K562 (cell line): ENCODE measurements at regions not wholly inside any gene's neighbourhood (a gene's known extent, or its start where the extent isn't known, plus 50 kb on each side); places are given as distances from the start of the nearest gene placed in this dataset.

Source experiments
- ATAC-seq: fragments of 200-7000 bp; cut with Tn5 transposase; 3 replicates; pipeline ENCODE4 v1.9.1; 2020; ENCODE audit warnings: moderate library complexity
- BruUV-seq: library from RNA; stranded (reverse); fragments of 400-500 nt; replicated peaks from 2 replicates; lab custom pipeline; 2021; lab: Mats Ljungman, UMichigan
- CTCF ChIA-PET: fragments of 300-600 bp; formaldehyde crosslinking; extraction: SDS; loops from one replicate; lab custom pipeline; 2021; ENCODE audit warnings: low intra/inter-chr PET ratio; lab: Yijun Ruan, JAX
- POLR2A ChIA-PET: fragments of 300-600, 350-650 bp; sonication (Branson Sonifier 250); formaldehyde crosslinking; extraction: SDS; loops from one replicate; lab custom pipeline; 2021; ENCODE audit warnings: antibody characterized with exemption, inconsistent platforms; lab: Yijun Ruan, JAX
- DNase-seq, 4 experiments: peaks; one replicate each; pipeline versions ENCODE4 v3.0.0 to v3.0.0-alpha.2; 2011 to 2018; ENCODE audit warnings: low spot score in 3 of 4, mixed read lengths in 3 of 4; ENCODE audit errors: extremely low read depth in 1 of 4
- FAIRE-seq: peaks from 2 replicates; lab custom pipeline; 2011; peaks lifted over from hg19 to GRCh38; lab: Jason Lieb, UNC
- H2AFZ ChIP-seq: 2 replicates; pipeline ENCODE4 v1.6.0; 2011; ENCODE audit warnings: low read depth, low read length, control low read depth, inconsistent platforms
- H3K27ac ChIP-seq: fragments of 200-600 bp; 3 replicates; pipeline ENCODE4 v1.8.0; 2011; ENCODE audit warnings: low read depth, mild to moderate bottlenecking, control low read depth, inconsistent platforms, low read length, moderate library complexity, mixed read lengths; ENCODE audit errors: extremely low read depth
- H3K27me3 ChIP-seq, 2 experiments: fragments of 300-600 bp in 1 of 2; 2 replicates in 1 of 2; 3 replicates in 1 of 2; pipeline versions ENCODE4 v1.6.0 to v1.8.0; 2011; ENCODE audit warnings: inconsistent platforms in 2 of 2, low read length in 2 of 2, mild to moderate bottlenecking in 1 of 2, mixed read lengths in 1 of 2, moderate library complexity in 1 of 2; ENCODE audit not compliant: control insufficient read depth in 2 of 2, insufficient read depth in 2 of 2
- H3K36me3 ChIP-seq: fragments of 300-600 bp; 3 replicates; pipeline ENCODE4 v1.8.0; 2011; ENCODE audit warnings: mild to moderate bottlenecking, low read length, inconsistent platforms; ENCODE audit not compliant: control insufficient read depth, insufficient read depth
- H3K4me1 ChIP-seq, 2 experiments: fragments of 200-600 bp in 1 of 2; replicated peaks in 1 of 2; 2 replicates in 1 of 2; 3 replicates in 1 of 2; pipeline versions ENCODE4 v1.5.1 to v1.8.0; 2011; ENCODE audit warnings: inconsistent platforms in 2 of 2, low read length in 2 of 2, mild to moderate bottlenecking in 1 of 2, mixed read lengths in 1 of 2, moderate library complexity in 1 of 2; ENCODE audit not compliant: control insufficient read depth in 2 of 2, insufficient read depth in 2 of 2
- H3K4me2 ChIP-seq: 2 replicates; pipeline ENCODE4 v1.6.1; 2011; ENCODE audit warnings: low read length, control low read depth, inconsistent platforms, mixed read lengths; ENCODE audit not compliant: insufficient read depth
- H3K4me3 ChIP-seq: fragments of 200-600 bp; sonication (generic), shearing (Covaris generic); 2 replicates; pipeline ENCODE4 v1.5.1; 2016; ENCODE audit warnings: control low read depth, inconsistent platforms
- H3K79me2 ChIP-seq: fragments of 200-600 bp; 3 replicates; pipeline ENCODE4 v1.8.0; 2011; ENCODE audit warnings: low read length, inconsistent platforms; ENCODE audit not compliant: control insufficient read depth, insufficient read depth
- H3K9ac ChIP-seq, 2 experiments: 2 replicates each; pipeline versions ENCODE4 v1.6.0 to v1.6.1; 2011; ENCODE audit warnings: low read depth in 2 of 2, low read length in 2 of 2, control low read depth in 1 of 2, inconsistent platforms in 1 of 2, mild to moderate bottlenecking in 1 of 2, mixed read lengths in 1 of 2; ENCODE audit not compliant: insufficient read depth in 1 of 2
- H3K9me1 ChIP-seq: one replicate; pipeline ENCODE4 v1.6.0; 2011; ENCODE audit warnings: inconsistent platforms, mild to moderate bottlenecking, low read length, moderate library complexity; ENCODE audit not compliant: control insufficient read depth, insufficient read depth
- H3K9me3 ChIP-seq: replicated peaks from 2 replicates; pipeline ENCODE4 v1.5.1; 2011; ENCODE audit warnings: low read depth, low read length, inconsistent platforms; ENCODE audit not compliant: control insufficient read depth, insufficient read depth
- H4K20me1 ChIP-seq: replicated peaks from 2 replicates; pipeline ENCODE4 v1.6.1; 2011; ENCODE audit warnings: low read length, inconsistent platforms, mixed read lengths; ENCODE audit not compliant: control insufficient read depth, insufficient read depth
- MAFF ChIP-seq: IDR thresholded peaks from 2 replicates; pipeline ENCODE4 v1.6.1; 2012; ENCODE audit warnings: low read length, improper control_type of control experiment
- MAFG ChIP-seq: fragments of 450-650 bp; conservative IDR thresholded peaks from 2 replicates; pipeline ENCODE4 v1.6.1; 2016; ENCODE audit warnings: missing genetic modification characterization, missing compliant biosample characterization
- RFX1 ChIP-seq: fragments of 450-650 bp; IDR thresholded peaks from 2 replicates; pipeline ENCODE4 v1.6.1; 2016; ENCODE audit warnings: mild to moderate bottlenecking, moderate library complexity
- SMAD3 ChIP-seq: fragments of 450-650 bp; formaldehyde crosslinking; conservative IDR thresholded peaks from 2 replicates; pipeline ENCODE4 v1.4.0; 2020; ENCODE audit warnings: mild to moderate bottlenecking
- YBX1 ChIP-seq: fragments of 450-650 bp; IDR thresholded peaks from 2 replicates; pipeline ENCODE4 v1.7.1; 2016; ENCODE audit warnings: mild to moderate bottlenecking
- ZNF316 ChIP-seq: fragments of 450-650 bp; IDR thresholded peaks from 2 replicates; pipeline ENCODE4 v1.6.1; 2016
- ZNF395 ChIP-seq: fragments of 200-800 bp; sonication (Bioruptor generic); IDR thresholded peaks from 2 replicates; pipeline ENCODE4 v1.6.1; 2017; ENCODE audit warnings: missing genetic modification characterization, missing compliant biosample characterization
- ZNF583 ChIP-seq: fragments of 250-450 bp; sonication (Bioruptor Pico); IDR thresholded peaks from 2 replicates; pipeline ENCODE4 v1.4.0; 2020
- ZNF586 ChIP-seq: fragments of 450-650 bp; formaldehyde crosslinking; conservative IDR thresholded peaks from 2 replicates; pipeline ENCODE4 v1.4.0; 2020; ENCODE audit warnings: mild to moderate bottlenecking, moderate library complexity
- ZNF695 ChIP-seq: fragments of 450-650 bp; formaldehyde crosslinking; IDR thresholded peaks from 2 replicates; pipeline ENCODE4 v1.4.0; 2020; ENCODE audit warnings: mild to moderate bottlenecking, moderate library complexity
- in situ Hi-C: fragments of 300-500 bp; cut with MboI; formaldehyde crosslinking; loops from 4 replicates; pipeline ENCODE4 v1.15.0; 2018; ENCODE audit warnings: inconsistent platforms, mixed read lengths
- intact Hi-C: fragments of 100-400 bp; cut with micrococcal nuclease; formaldehyde crosslinking; loops from 2 replicates; pipeline ENCODE4 v1.14.2; 2022
- TF ChIP-seq, protein P1 (sequence below): fragments of 450-650 bp; IDR thresholded peaks from 2 replicates; pipeline ENCODE4 v1.6.1; 2016; ENCODE audit warnings: mild to moderate bottlenecking, moderate library complexity

DNA sequence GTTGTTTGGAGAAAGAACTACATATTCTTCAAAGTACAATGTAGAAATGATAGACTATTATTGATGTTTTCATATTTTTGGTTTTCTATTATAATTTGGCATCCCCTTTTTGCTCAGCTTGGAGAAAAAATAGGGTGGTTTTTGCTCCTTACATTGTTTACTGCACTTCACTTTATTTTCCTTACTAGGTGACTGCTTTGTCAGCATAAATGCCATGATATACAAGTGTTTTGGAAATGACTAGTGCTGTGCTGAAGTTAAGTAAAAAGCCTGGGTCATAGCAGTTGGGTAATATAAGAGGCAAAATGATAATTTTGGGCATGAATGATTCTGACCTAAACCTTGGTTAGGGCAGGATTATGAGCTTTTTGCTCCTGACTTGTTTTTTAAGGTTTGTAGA is 250.9 kb downstream of the KCNS3 start:
- intact Hi-C loops (no loop called here), in situ Hi-C loops (no loop called here)
- ChIA-PET POLR2A (no interaction called here), CTCF (no interaction called here)
- Histone ChIP-seq H3K36me3 (no peaks in the 10 kb centered on the region), H4K20me1 (no peaks in the 10 kb centered on the region), H3K4me1 (no peaks in the 10 kb centered on the region), H3K27ac (no peak overlapping the region), H3K9me3 (no peaks in the 10 kb centered on the region), H3K79me2 (no peaks in the 10 kb centered on the region), H3K9me1 (no peaks in the 10 kb centered on the region), H3K27me3 (no peaks in the 10 kb centered on the region), H2AFZ (no peak overlapping the region), H3K9ac (no peak overlapping the region), H3K4me3 (no peak overlapping the region), H3K4me2 (no peak overlapping the region)
- ATAC-seq: no peak
- FAIRE-seq: no peak
- peak; percentile 24; the same call in 1 of the 2 replicates for TF ChIP-seq ZNF316
- peak; percentile 21; the same call in 1 of the 2 replicates for TF ChIP-seq MAFF
- TF ChIP-seq ZNF583 (CRISPR knock-in tag): no peak
- no peak for TF ChIP-seq YBX1
- no peak for TF ChIP-seq SMAD3 (CRISPR knock-in tag)
- TF ChIP-seq MAFG (tag): 0 out of 2 replicates have a peak, but pooled peaks have one; percentile 13
- TF ChIP-seq, protein P1, sequence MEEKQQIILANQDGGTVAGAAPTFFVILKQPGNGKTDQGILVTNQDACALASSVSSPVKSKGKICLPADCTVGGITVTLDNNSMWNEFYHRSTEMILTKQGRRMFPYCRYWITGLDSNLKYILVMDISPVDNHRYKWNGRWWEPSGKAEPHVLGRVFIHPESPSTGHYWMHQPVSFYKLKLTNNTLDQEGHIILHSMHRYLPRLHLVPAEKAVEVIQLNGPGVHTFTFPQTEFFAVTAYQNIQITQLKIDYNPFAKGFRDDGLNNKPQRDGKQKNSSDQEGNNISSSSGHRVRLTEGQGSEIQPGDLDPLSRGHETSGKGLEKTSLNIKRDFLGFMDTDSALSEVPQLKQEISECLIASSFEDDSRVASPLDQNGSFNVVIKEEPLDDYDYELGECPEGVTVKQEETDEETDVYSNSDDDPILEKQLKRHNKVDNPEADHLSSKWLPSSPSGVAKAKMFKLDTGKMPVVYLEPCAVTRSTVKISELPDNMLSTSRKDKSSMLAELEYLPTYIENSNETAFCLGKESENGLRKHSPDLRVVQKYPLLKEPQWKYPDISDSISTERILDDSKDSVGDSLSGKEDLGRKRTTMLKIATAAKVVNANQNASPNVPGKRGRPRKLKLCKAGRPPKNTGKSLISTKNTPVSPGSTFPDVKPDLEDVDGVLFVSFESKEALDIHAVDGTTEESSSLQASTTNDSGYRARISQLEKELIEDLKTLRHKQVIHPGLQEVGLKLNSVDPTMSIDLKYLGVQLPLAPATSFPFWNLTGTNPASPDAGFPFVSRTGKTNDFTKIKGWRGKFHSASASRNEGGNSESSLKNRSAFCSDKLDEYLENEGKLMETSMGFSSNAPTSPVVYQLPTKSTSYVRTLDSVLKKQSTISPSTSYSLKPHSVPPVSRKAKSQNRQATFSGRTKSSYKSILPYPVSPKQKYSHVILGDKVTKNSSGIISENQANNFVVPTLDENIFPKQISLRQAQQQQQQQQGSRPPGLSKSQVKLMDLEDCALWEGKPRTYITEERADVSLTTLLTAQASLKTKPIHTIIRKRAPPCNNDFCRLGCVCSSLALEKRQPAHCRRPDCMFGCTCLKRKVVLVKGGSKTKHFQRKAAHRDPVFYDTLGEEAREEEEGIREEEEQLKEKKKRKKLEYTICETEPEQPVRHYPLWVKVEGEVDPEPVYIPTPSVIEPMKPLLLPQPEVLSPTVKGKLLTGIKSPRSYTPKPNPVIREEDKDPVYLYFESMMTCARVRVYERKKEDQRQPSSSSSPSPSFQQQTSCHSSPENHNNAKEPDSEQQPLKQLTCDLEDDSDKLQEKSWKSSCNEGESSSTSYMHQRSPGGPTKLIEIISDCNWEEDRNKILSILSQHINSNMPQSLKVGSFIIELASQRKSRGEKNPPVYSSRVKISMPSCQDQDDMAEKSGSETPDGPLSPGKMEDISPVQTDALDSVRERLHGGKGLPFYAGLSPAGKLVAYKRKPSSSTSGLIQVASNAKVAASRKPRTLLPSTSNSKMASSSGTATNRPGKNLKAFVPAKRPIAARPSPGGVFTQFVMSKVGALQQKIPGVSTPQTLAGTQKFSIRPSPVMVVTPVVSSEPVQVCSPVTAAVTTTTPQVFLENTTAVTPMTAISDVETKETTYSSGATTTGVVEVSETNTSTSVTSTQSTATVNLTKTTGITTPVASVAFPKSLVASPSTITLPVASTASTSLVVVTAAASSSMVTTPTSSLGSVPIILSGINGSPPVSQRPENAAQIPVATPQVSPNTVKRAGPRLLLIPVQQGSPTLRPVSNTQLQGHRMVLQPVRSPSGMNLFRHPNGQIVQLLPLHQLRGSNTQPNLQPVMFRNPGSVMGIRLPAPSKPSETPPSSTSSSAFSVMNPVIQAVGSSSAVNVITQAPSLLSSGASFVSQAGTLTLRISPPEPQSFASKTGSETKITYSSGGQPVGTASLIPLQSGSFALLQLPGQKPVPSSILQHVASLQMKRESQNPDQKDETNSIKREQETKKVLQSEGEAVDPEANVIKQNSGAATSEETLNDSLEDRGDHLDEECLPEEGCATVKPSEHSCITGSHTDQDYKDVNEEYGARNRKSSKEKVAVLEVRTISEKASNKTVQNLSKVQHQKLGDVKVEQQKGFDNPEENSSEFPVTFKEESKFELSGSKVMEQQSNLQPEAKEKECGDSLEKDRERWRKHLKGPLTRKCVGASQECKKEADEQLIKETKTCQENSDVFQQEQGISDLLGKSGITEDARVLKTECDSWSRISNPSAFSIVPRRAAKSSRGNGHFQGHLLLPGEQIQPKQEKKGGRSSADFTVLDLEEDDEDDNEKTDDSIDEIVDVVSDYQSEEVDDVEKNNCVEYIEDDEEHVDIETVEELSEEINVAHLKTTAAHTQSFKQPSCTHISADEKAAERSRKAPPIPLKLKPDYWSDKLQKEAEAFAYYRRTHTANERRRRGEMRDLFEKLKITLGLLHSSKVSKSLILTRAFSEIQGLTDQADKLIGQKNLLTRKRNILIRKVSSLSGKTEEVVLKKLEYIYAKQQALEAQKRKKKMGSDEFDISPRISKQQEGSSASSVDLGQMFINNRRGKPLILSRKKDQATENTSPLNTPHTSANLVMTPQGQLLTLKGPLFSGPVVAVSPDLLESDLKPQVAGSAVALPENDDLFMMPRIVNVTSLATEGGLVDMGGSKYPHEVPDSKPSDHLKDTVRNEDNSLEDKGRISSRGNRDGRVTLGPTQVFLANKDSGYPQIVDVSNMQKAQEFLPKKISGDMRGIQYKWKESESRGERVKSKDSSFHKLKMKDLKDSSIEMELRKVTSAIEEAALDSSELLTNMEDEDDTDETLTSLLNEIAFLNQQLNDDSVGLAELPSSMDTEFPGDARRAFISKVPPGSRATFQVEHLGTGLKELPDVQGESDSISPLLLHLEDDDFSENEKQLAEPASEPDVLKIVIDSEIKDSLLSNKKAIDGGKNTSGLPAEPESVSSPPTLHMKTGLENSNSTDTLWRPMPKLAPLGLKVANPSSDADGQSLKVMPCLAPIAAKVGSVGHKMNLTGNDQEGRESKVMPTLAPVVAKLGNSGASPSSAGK: no peak
- no peak for TF ChIP-seq ZNF586 (CRISPR knock-in tag)
- TF ChIP-seq ZNF395 (CRISPR knock-in tag): no peak
- TF ChIP-seq ZNF695 (CRISPR knock-in tag): no peak
- no peak for TF ChIP-seq RFX1
- no peak for DNase-seq
- BruUV-seq: no TSS peak
